Neural cell (in vitro differentiated cells): ENCODE measurements at regions not wholly inside any gene's neighbourhood (a gene's known extent, or its start where the extent isn't known, plus 50 kb on each side); places are given as distances from the start of the nearest gene placed in this dataset.

Source experiments
- H2AFZ ChIP-seq: fragments of 200-600, 300-800 bp; sonication (generic), shearing (Covaris generic); 2 replicates; pipeline ENCODE4 v1.6.0; 2014; ENCODE audit warnings: low read depth, mild to moderate bottlenecking, antibody characterized with exemption, low read length, moderate library complexity
- H3F3A ChIP-seq: fragments of 200-600 bp; shearing (Covaris generic); 2 replicates; pipeline ENCODE4 v1.6.1; 2016; ENCODE audit warnings: mild to moderate bottlenecking, moderate library complexity, mixed read lengths, antibody characterized with exemption, low read length; ENCODE audit not compliant: insufficient read depth, poor library complexity, severe bottlenecking
- H3K27ac ChIP-seq: fragments of 200-600, 300-800 bp; sonication (generic), shearing (Covaris generic); 2 replicates; pipeline ENCODE4 v1.5.1; 2014; ENCODE audit warnings: mild to moderate bottlenecking, low read length, moderate library complexity
- H3K27me3 ChIP-seq: fragments of 300-800, 200-600 bp; sonication (generic), shearing (Covaris generic); 2 replicates; pipeline ENCODE4 v1.6.0; 2014; ENCODE audit warnings: mild to moderate bottlenecking, low read depth, low read length, moderate library complexity; ENCODE audit not compliant: insufficient read depth
- H3K36me3 ChIP-seq: fragments of 300-800, 200-600 bp; sonication (generic), shearing (Covaris generic); 2 replicates; pipeline ENCODE4 v1.5.1; 2014; ENCODE audit warnings: mild to moderate bottlenecking, antibody characterized with exemption, low read length, moderate library complexity; ENCODE audit not compliant: insufficient read depth
- H3K4me2 ChIP-seq: fragments of 300-800, 200-600 bp; sonication (generic), shearing (Covaris generic); 2 replicates; pipeline ENCODE4 v1.6.0; 2014; ENCODE audit warnings: mild to moderate bottlenecking, low read length
- H3K4me3 ChIP-seq: fragments of 300-800, 200-600 bp; sonication (generic), shearing (Covaris generic); 2 replicates; pipeline ENCODE4 v1.5.1; 2014; ENCODE audit warnings: mild to moderate bottlenecking, low read length, moderate library complexity
- H3K79me2 ChIP-seq: fragments of 200-600 bp; shearing (Covaris generic); replicated peaks from 2 replicates; pipeline ENCODE4 v1.6.0; 2014; ENCODE audit warnings: mild to moderate bottlenecking, low read length, moderate library complexity; ENCODE audit not compliant: insufficient read depth
- H3K9ac ChIP-seq: fragments of 300-800, 200-600 bp; sonication (generic), shearing (Covaris generic); 2 replicates; pipeline ENCODE4 v1.6.1; 2016; ENCODE audit warnings: mild to moderate bottlenecking, low read length, mixed read lengths
- H3K9me2 ChIP-seq: fragments of 200-600 bp; shearing (Covaris generic); 2 replicates; pipeline ENCODE4 v1.6.1; 2016; ENCODE audit warnings: mild to moderate bottlenecking, low read length, mixed read lengths; ENCODE audit not compliant: insufficient read depth
- H3K9me3 ChIP-seq: fragments of 200-600, 300-800 bp; sonication (generic), shearing (Covaris generic); 2 replicates; pipeline ENCODE4 v1.6.1; 2016; ENCODE audit warnings: mild to moderate bottlenecking, mixed run types, low read length, moderate library complexity, mixed read lengths
- H4K20me1 ChIP-seq: fragments of 200-600 bp; shearing (Covaris generic); 2 replicates; pipeline ENCODE4 v1.6.1; 2016; ENCODE audit warnings: mild to moderate bottlenecking, mixed run types; ENCODE audit not compliant: insufficient read depth
- EP300 ChIP-seq: fragments of 450-650 bp; conservative IDR thresholded peaks from 2 replicates; pipeline ENCODE4 v1.6.1; 2014; ENCODE audit warnings: antibody characterized with exemption, mild to moderate bottlenecking, moderate library complexity; ENCODE audit not compliant: poor library complexity, severe bottlenecking
- EZH2 ChIP-seq: fragments of 200-600, 300-800 bp; shearing (Covaris generic), sonication (generic); IDR thresholded peaks from 2 replicates; pipeline ENCODE4 v1.6.1; 2014; ENCODE audit warnings: antibody characterized with exemption, low read length, borderline replicate concordance, mild to moderate bottlenecking; ENCODE audit not compliant: insufficient read depth, poor library complexity, severe bottlenecking
- MXI1 ChIP-seq: fragments of 450-650 bp; conservative IDR thresholded peaks from 2 replicates; pipeline ENCODE4 v1.6.1; 2014; ENCODE audit warnings: antibody characterized with exemption, mild to moderate bottlenecking; ENCODE audit not compliant: poor library complexity, severe bottlenecking
- POLR2AphosphoS5 ChIP-seq: IDR thresholded peaks from 2 replicates; pipeline ENCODE4 v1.6.1; 2012
- RAD21 ChIP-seq: fragments of 450-650 bp; conservative IDR thresholded peaks from 2 replicates; pipeline ENCODE4 v1.6.1; 2014; ENCODE audit warnings: antibody characterized with exemption, mild to moderate bottlenecking, moderate library complexity
- SMC3 ChIP-seq: fragments of 450-650 bp; conservative IDR thresholded peaks from 2 replicates; pipeline ENCODE4 v1.6.1; 2014; ENCODE audit warnings: antibody characterized with exemption, mild to moderate bottlenecking, moderate library complexity; ENCODE audit not compliant: poor library complexity
- TAF1 ChIP-seq: IDR thresholded peaks from 2 replicates; pipeline ENCODE4 v1.6.1; 2012; ENCODE audit warnings: low read depth
- TF ChIP-seq, protein P1 (sequence below): fragments of 450-650 bp; IDR thresholded peaks from 2 replicates; pipeline ENCODE4 v1.5.1; 2014; ENCODE audit warnings: antibody characterized with exemption, mild to moderate bottlenecking, moderate library complexity; ENCODE audit not compliant: poor library complexity, severe bottlenecking
- TF ChIP-seq, protein P2 (sequence below): IDR thresholded peaks from 2 replicates; pipeline ENCODE4 v1.6.1; 2012; ENCODE audit warnings: borderline replicate concordance

- no peak overlapping the region for H3K9ac ChIP-seq
- TF ChIP-seq, protein P1, sequence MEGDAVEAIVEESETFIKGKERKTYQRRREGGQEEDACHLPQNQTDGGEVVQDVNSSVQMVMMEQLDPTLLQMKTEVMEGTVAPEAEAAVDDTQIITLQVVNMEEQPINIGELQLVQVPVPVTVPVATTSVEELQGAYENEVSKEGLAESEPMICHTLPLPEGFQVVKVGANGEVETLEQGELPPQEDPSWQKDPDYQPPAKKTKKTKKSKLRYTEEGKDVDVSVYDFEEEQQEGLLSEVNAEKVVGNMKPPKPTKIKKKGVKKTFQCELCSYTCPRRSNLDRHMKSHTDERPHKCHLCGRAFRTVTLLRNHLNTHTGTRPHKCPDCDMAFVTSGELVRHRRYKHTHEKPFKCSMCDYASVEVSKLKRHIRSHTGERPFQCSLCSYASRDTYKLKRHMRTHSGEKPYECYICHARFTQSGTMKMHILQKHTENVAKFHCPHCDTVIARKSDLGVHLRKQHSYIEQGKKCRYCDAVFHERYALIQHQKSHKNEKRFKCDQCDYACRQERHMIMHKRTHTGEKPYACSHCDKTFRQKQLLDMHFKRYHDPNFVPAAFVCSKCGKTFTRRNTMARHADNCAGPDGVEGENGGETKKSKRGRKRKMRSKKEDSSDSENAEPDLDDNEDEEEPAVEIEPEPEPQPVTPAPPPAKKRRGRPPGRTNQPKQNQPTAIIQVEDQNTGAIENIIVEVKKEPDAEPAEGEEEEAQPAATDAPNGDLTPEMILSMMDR, result no peak
- TF ChIP-seq EZH2 (no peak), TAF1 (no peak), POLR2AphosphoS5 (no peak), MXI1 (no peak), EP300 (no peak), RAD21 (no peak), SMC3 (no peak)
- TF ChIP-seq, protein P2, sequence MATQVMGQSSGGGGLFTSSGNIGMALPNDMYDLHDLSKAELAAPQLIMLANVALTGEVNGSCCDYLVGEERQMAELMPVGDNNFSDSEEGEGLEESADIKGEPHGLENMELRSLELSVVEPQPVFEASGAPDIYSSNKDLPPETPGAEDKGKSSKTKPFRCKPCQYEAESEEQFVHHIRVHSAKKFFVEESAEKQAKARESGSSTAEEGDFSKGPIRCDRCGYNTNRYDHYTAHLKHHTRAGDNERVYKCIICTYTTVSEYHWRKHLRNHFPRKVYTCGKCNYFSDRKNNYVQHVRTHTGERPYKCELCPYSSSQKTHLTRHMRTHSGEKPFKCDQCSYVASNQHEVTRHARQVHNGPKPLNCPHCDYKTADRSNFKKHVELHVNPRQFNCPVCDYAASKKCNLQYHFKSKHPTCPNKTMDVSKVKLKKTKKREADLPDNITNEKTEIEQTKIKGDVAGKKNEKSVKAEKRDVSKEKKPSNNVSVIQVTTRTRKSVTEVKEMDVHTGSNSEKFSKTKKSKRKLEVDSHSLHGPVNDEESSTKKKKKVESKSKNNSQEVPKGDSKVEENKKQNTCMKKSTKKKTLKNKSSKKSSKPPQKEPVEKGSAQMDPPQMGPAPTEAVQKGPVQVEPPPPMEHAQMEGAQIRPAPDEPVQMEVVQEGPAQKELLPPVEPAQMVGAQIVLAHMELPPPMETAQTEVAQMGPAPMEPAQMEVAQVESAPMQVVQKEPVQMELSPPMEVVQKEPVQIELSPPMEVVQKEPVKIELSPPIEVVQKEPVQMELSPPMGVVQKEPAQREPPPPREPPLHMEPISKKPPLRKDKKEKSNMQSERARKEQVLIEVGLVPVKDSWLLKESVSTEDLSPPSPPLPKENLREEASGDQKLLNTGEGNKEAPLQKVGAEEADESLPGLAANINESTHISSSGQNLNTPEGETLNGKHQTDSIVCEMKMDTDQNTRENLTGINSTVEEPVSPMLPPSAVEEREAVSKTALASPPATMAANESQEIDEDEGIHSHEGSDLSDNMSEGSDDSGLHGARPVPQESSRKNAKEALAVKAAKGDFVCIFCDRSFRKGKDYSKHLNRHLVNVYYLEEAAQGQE, result no peak
- no peak overlapping the region for H3K27ac ChIP-seq
- H3K4me2 ChIP-seq, result no peak overlapping the region
- H3K9me3 ChIP-seq, result no peaks in the 10 kb centered on the region
- H3F3A ChIP-seq, result no peaks in the 10 kb centered on the region
- H3K9me2 ChIP-seq, result no peaks in the 10 kb centered on the region
- H3K27me3 ChIP-seq, result no peaks in the 10 kb centered on the region
- no peak overlapping the region for H2AFZ ChIP-seq
- H4K20me1 ChIP-seq, result no peaks in the 10 kb centered on the region
- H3K4me3 ChIP-seq, result no peak overlapping the region
- H3K79me2 ChIP-seq, result no peaks in the 10 kb centered on the region
- H3K36me3 ChIP-seq, result no peaks in the 10 kb centered on the region
Measured at GRCh38 chr16:26957283-26957859, 109.4 kb upstream of the C16orf82 start.

GRCh38 chr16:26959416-26960009, 107.2 kb upstream of the C16orf82 start:
- Histone ChIP-seq H4K20me1 (no peaks in the 10 kb centered on the region), H3K4me3 (no peak overlapping the region), H3K36me3 (no peaks in the 10 kb centered on the region), H3K9me3 (no peaks in the 10 kb centered on the region), H3K9ac (no peak overlapping the region), H3F3A (no peaks in the 10 kb centered on the region), H3K27me3 (no peaks in the 10 kb centered on the region), H3K27ac (no peak overlapping the region), H3K9me2 (no peaks in the 10 kb centered on the region), H2AFZ (no peak overlapping the region), H3K79me2 (no peaks in the 10 kb centered on the region), H3K4me2 (no peak overlapping the region)
- no peak for TF ChIP-seq RAD21
- TF ChIP-seq, protein P2, result no peak
- TF ChIP-seq, protein P1, result no peak
